ENCODE measurements at regions not wholly inside any gene's neighbourhood (a gene's known extent, or its start where the extent isn't known, plus 50 kb on each side); places are given as distances from the start of the nearest gene placed in this dataset.

DNA sequence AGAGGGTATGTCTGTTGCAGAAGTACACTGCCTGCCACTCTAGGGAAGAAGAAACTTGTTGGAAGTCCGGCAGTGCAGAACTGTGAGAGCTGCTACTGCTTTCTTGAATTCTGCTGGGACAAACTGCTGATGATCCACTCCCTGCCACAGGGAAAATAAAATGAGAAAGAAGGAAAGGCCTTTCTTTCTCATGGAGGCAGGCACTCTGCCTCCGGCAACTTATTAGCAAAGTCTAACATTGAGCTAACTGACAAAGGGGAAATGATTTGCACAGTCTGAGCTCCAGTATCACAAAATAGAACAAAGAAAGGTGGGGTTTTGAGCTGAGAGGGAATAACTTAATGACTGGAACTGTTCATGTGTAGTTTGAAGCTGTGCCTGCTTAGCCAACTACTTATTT lies 134.6 kb downstream of the AASDHPPT start:
- in situ Hi-C loops (cut with HindIII; ENCODE audit: low sequenced_read_pairs) = no loop called here

DNA sequence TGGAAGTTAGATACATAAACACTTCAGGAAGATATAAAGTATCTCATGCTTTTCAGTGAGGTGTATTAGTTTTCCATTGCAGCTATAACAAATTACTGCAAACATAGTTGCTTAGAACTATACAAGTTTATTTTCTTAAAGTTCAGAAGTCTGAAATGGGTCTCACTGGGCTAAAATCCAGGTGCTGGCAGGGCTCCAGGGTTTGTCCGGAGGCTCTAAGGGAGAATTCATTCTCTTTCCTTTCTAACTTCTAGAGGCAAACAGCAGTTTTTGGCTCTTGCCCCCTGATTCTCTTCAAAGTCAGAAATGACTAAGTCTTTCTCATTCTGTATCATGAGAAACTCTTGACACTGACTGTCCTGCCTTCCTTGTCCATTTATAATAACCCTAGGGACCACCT lies 138.8 kb downstream of the AASDHPPT start:
- in situ Hi-C loops (cut with HindIII; ENCODE audit: low sequenced_read_pairs) = no loop called here

DNA sequence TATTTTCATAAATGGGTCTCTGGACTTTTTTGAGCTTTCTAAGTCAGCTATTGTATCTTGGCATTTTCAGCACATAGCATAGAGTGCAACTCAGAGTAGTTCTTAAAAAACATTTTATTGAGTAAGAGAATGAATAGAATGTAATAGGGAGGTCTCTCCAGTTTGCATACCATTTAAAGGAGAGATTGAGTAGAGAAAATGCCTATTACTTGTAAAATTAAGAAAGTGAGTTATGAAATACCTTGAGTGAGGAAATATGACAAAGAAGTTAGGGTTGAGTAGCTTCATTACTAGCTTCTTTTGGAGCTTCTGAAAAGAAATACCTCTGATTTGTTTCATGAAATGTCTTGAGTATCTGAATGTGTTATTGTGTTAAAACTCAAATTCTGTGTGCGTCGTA lies 140.0 kb downstream of the AASDHPPT start:
- in situ Hi-C loops (cut with HindIII; ENCODE audit: low sequenced_read_pairs) = no loop called here

DNA sequence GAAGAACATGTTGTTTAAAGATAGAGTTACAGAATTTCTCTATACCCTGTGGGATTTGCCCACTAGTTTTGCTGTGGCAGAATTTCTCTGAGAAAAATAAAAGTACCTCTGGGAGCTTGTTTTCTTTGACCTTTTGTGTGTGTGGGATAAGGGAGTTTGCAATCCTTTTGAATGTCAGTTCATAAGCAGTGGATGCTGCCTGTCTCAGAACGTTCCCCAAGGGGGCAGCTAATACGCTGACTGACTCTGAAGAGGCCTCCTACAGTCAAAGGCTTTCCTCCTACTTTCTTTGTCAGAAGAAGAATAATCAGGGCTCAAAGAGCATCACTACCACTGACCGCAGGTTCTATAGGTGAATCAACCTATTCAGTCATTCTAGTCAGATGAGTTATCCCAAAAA lies 140.6 kb downstream of the AASDHPPT start:
- in situ Hi-C loops (cut with HindIII; ENCODE audit: low sequenced_read_pairs) = no loop called here

DNA sequence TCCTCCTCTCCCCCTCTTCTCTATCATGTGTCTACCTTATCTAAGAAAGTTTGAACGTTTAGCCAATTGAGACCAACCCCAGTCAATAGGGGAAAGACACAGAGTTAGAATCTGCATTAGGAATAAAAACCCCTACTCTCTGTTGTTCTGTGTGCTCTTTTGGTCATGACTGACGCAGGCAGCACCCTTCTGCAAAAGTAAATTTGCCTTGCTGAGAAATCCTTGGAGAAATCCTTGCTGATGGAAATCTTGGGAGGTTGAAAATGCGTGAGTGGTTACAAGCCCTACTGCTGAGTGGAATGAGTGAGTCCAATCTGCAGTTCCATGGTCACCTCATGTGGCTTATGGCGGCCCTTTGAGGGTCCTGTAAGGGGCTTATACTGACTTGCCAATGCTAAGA lies 145.2 kb downstream of the AASDHPPT start:
- in situ Hi-C loops (cut with HindIII; ENCODE audit: low sequenced_read_pairs) = no loop called here

- in situ Hi-C loops (cut with HindIII; ENCODE audit: low sequenced_read_pairs) = no loop called here
Observed at GRCh38 chr11:106224172-106224571, 146.7 kb downstream of the AASDHPPT start.

DNA sequence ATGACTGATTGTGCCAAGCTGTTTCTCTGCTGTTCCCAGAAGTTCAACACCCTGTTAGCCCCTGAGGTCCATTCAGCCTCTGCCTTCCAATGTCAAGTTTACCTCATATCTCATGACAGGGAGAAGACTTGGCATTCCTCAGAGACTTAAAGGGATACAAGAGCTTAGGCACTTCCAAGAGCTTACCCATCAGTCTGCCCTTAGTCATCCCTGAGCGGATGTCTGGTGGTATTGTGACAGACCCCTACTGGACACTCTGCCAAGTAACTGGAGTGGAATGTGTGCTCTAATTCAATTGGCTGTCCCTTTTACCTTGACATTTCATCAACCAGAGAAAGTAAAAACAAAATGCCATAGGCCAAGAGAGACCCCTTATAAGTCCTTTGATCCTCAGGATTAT lies 151.5 kb downstream of the AASDHPPT start:
- in situ Hi-C loops (cut with HindIII; ENCODE audit: low sequenced_read_pairs) = no loop called here

DNA sequence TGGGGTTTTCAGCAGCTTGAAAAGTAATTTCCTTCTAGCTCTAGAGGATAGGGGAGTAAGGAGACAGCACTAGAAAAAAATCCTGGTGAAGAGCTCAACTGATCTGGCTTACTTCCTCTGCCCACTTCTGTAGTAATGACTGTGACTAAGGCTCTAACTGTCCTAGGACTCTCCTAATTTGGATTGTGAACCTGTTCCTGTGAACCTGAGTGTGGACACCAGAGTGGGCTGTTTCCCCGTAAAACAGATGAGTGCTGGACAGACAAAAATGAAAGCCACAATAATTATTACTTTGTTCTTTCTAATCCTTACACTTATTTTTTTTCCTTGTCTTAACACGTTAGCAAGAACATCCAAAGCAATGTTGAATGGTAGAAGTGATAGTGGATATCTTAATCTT lies 154.1 kb downstream of the AASDHPPT start:
- in situ Hi-C loops (cut with HindIII; ENCODE audit: low sequenced_read_pairs) = no loop called here

- in situ Hi-C loops (cut with HindIII; ENCODE audit: low sequenced_read_pairs) = no loop called here
Observed at GRCh38 chr11:106233191-106233590, 155.7 kb downstream of the AASDHPPT start.

DNA sequence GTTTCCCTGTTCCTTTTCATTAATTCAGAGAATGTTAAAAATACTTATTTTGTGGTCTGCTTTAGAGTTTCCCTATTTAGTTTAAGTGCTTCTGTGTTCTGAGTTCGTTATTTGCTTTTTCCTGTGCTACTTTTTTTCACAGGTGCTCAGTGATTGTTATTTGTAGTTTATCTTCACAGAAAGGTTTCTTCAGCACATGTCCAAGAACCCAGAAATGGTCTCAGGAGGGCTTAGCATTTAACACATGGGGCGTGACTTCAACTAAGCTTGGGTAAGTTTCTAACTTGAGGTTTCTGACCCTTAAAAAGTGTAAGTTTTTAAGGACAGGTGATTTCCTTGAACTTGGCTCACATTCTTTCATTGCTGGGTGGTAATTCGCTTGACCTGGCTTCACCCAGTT lies 157.3 kb downstream of the AASDHPPT start:
- in situ Hi-C loops (cut with HindIII; ENCODE audit: low sequenced_read_pairs) = no loop called here

- in situ Hi-C loops (cut with HindIII; ENCODE audit: low sequenced_read_pairs) = no loop called here
Observed at GRCh38 chr11:106236295-106236694, 158.8 kb downstream of the AASDHPPT start.

GRCh38 chr11:106238704-106239360 lies 161.4 kb downstream of the AASDHPPT start:
- in situ Hi-C loops (cut with HindIII; ENCODE audit: low sequenced_read_pairs) = no loop called here

DNA sequence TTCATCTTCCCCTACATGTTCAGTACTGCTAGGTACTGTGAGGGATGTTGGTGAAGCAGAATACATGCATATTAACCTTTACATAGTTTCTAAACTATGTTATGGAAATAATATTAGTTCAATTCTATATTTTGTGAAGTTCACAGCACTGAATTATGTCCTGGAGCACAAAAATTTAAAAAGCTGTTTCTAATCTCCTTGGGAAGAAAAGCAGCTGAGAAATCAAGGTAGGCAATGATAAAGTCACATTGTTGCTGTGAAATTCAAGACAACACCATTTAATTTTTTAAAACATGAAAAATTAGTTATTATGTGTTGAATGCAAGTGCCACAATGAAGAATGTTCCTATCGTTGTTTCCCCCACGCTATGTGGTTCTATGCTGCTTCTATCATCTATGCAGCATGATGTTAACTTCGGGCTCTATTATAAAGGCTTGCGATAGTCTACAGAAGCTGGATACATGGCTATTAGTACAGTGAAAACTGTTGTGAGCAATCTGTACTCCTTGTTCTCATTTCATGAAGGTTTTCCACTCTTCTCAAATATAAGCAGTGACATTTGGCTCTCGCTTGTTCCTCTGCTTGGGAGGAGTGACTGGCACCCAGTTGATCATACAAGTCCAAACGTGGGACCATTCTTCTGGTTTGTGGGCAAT lies 164.3 kb downstream of the AASDHPPT start:
- in situ Hi-C loops (cut with HindIII; ENCODE audit: low sequenced_read_pairs) = no loop called here

DNA sequence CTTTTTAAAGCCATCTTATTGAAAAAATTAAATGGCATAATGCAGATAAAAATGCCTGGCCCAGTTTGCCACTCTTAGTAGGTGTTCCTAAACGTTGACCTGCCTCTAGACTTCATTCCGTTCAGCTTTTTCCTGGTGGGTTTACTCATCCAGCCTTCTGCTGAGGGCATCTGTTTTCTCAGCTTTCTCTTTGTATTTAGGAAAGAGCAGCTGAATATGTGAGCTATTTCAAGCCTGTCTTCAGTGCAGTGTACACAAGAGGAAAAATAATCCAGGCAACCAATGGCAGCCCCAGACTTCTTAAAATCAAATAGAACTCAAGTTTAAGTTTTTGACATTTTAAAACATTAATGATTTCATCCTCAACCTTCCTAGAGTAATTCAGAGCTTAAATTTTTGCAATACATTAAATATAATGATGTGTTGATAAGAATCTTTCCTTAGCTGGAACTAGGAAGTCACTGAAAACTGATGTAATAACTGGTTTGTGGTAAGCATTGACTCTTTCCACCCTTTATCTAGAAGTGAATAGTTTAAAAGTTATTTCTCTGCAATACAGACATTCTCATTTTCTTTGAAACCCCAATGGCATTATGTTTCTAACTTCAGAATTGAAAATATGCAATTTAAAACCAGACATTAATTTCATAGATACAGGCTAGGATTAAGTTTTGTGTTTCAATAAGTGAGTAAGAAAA lies 165.4 kb downstream of the AASDHPPT start:
- in situ Hi-C loops (cut with HindIII; ENCODE audit: low sequenced_read_pairs) = no loop called here

- in situ Hi-C loops (cut with HindIII; ENCODE audit: low sequenced_read_pairs) = no loop called here
Observed at GRCh38 chr11:106246495-106246894, 169.0 kb downstream of the AASDHPPT start.

- in situ Hi-C loops (cut with HindIII; ENCODE audit: low sequenced_read_pairs) = no loop called here
Observed at GRCh38 chr11:106249617-106250239, 172.3 kb downstream of the AASDHPPT start.

GRCh38 chr11:106262852-106263251 lies 185.4 kb downstream of the AASDHPPT start:
- in situ Hi-C loops (cut with HindIII; ENCODE audit: low sequenced_read_pairs) = no loop called here

DNA sequence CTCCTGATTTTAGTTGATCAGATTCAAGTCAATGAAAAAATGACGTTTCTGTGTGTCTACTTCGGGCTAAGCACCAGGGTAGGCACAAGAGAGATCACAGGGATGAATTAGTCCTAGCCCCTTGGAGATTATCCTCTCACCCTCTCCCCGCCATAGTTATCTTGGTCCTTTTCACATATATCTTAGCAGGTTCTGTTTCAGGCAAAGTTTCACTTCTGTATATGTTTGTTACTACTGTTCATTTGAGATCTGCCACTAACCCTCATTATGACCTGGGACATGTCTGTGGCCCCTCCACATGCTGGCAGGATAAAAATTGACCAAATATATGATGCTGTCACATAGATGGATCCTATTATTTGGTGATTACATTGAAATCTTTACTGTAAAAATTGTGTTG lies 186.1 kb downstream of the AASDHPPT start:
- in situ Hi-C loops (cut with HindIII; ENCODE audit: low sequenced_read_pairs) = no loop called here

DNA sequence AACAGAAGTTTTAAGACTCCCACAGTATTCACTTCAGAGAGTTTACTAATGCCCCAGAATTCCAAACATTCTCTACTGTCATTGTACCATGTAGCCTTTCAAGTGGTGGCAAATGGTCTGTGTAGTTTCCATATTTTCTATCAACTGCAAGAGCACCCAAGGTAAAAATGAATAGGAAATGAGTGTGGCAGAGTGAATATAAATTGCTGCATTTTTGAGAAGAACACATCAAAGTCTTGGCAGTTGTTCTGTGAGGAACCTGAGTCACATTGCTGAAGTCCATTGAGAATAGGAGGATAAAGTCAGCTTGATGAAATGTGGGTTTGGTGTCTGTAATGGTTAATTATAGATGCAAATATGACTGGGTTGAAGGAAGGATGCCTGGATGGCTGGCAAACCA lies 193.6 kb downstream of the AASDHPPT start:
- in situ Hi-C loops (cut with HindIII; ENCODE audit: low sequenced_read_pairs) = no loop called here

DNA sequence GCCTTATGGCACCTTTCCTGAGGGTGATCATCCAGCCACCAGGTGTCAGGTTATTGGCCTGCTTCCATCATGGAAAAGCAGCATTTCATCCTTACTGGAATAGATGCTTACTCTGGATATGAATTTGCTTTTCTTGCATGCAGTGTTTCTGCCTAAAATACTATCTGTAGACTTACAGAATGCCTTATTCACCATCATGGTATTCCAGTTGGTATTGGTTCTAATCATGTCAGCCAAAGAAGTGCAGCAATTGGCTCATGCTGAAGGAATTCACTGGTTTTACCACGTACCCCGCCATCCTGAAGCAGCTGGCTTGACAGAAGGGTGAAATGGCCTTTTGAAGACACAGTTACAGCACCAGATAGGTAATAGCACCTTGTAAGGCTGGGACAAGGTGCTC lies 194.2 kb downstream of the AASDHPPT start:
- in situ Hi-C loops (cut with HindIII; ENCODE audit: low sequenced_read_pairs) = no loop called here

DNA sequence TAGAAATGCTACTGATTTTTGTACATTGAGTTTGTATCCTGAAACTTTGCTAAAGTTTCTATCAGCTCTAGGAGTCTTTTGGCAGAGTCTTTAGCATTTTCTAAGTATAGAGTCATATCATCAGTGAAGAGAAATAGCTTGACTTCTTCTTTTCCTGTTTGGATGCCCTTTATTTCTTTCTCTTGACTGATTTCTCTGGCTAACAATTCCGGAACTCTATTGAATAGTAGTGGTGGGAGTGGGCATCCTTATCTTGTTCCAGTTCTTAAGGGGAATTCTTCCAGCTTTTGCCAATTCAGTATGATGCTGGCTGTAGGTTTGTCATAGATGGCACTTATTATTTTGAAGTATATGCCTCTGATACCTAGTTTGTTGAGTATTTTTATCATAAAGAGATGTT lies 197.7 kb downstream of the AASDHPPT start:
- in situ Hi-C loops (cut with HindIII; ENCODE audit: low sequenced_read_pairs) = no loop called here

DNA sequence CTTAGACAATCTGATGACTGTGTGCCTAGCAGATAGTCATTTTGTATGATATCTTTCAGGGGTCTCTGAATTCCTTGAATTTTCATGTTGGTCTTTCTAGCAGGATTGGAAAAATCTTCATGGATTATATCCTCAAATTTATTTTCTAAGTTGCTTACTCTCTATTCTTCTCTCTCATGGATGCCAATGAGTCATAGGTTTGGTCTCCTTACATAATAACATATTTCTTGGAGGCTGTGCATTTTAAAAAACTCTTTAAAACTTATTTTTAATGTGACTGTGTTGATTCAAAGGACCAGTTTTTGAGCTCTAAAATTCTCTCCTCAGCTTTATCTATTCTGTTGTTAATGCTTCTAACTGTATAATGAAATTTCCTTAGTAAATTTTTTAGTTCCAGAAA lies 198.7 kb downstream of the AASDHPPT start:
- in situ Hi-C loops (cut with HindIII; ENCODE audit: low sequenced_read_pairs) = no loop called here

Measured in DLD1 (cell line).